ENCODE measurements at regions not wholly inside any gene's neighbourhood (a gene's known extent, or its start where the extent isn't known, plus 50 kb on each side); places are given as distances from the start of the nearest gene placed in this dataset.

- no peaks in the 10 kb centered on the region for H3K9me3 ChIP-seq (ENCODE audit: low read length)
- H3K4me2 ChIP-seq (ENCODE audit: low read depth, low read length) = no peak overlapping the region
- TF ChIP-seq HMG20B (CRISPR knock-in tag; conservative IDR thresholded peaks at IDR 0.05) (no peak), ZNF260 (CRISPR knock-in tag; IDR thresholded peaks at IDR 0.05; ENCODE audit: borderline replicate concordance, low read depth) (no peak), NR3C1 (CRISPR knock-in tag; IDR thresholded peaks at IDR 0.05) (no peak), E2F2 (CRISPR knock-in tag; IDR thresholded peaks at IDR 0.05; ENCODE audit: borderline replicate concordance) (no peak), HINFP (CRISPR knock-in tag; IDR thresholded peaks at IDR 0.05; ENCODE audit: low read depth) (no peak), POLR2AphosphoS5 (IDR thresholded peaks at IDR 0.05; ENCODE audit: low read depth, low read length) (no peak), CCAR2 (optimal IDR thresholded peaks at IDR 0.05; ENCODE audit: low read depth, low read length) (no peak), AHR (CRISPR knock-in tag; IDR thresholded peaks at IDR 0.05) (no peak), JARID2 (CRISPR knock-in tag; IDR thresholded peaks at IDR 0.05; ENCODE audit: insufficient replicate concordance) (no peak), ZBTB8A (CRISPR knock-in tag; IDR thresholded peaks at IDR 0.05; ENCODE audit: borderline replicate concordance, low read depth) (no peak)
- ChIA-PET CTCF (ENCODE audit: low intra/inter-chr PET ratio, low total read pairs) (no interaction called here), POLR2A (no interaction called here)
- H4K20me1 ChIP-seq (ENCODE audit: insufficient read depth, low read length) = no peaks in the 10 kb centered on the region
- in situ Hi-C loops (cut with HindIII; ENCODE audit: extremely low pct_ligation_motif_present, low pct_unique_long_range_greater_than_20kb) (no loop called here), intact Hi-C loops (cut with micrococcal nuclease; ENCODE audit: unreplicated experiment) (no loop called here)
- no peak overlapping the region for H3K9ac ChIP-seq (ENCODE audit: insufficient read depth, low read depth, low read length)
- no peaks in the 10 kb centered on the region for H3K79me2 ChIP-seq (ENCODE audit: insufficient read depth, low read length)
- BruUV-seq (replicated peaks) = no TSS peak
- no peak for DNase-seq (ENCODE audit: low spot score)
- no peak for ATAC-seq
- no peaks in the 10 kb centered on the region for H3K36me3 ChIP-seq (replicated peaks in 1 of 2; ENCODE audit: control insufficient read depth in 1 of 2, insufficient read depth in 2 of 2, low read length in 2 of 2)
- H3K4me1 ChIP-seq (ENCODE audit: insufficient read depth, low read length) = no peaks in the 10 kb centered on the region
- no peak overlapping the region for H3K27ac ChIP-seq (ENCODE audit: extremely low read length, insufficient read depth, low read length)
- no peak overlapping the region for H3K4me3 ChIP-seq (replicated peaks in 1 of 3; ENCODE audit: insufficient read depth in 1 of 3, low read depth in 2 of 3, low read length in 3 of 3)
- FAIRE-seq = no peak
- H3K27me3 ChIP-seq (ENCODE audit: control insufficient read depth in 1 of 2, insufficient read depth in 2 of 2, low read length in 2 of 2) = peaks cover 0 to 15% of the 10 kb centered on the region in 2 experiments; a peak in 1 of 5 replicates
- no peak overlapping the region for H2AFZ ChIP-seq (ENCODE audit: low read length)
- WGBS (ENCODE audit: low lambda C conversion rate) = 5% methylated on average over 5 of the region's 5 CpGs
Observed at GRCh38 chr20:48562586-48563116, 265.1 kb downstream of the PREX1 start.
